Stimulated activated CD4-positive, alpha-beta T cell treated with anti-CD3 and anti-CD28 coated beads, Interleukin-15, amount 100 ng/mL, for 48 hours (primary cell): ENCODE measurements at regions not wholly inside any gene's neighbourhood (a gene's known extent, or its start where the extent isn't known, plus 50 kb on each side); places are given as distances from the start of the nearest gene placed in this dataset.

Experiments used
- DNase-seq, 2 donors: peaks; one replicate each; pipeline ENCODE4 v3.0.0-alpha.2; 2020; ENCODE audit warnings: low read depth in 2 of 2

DNA sequence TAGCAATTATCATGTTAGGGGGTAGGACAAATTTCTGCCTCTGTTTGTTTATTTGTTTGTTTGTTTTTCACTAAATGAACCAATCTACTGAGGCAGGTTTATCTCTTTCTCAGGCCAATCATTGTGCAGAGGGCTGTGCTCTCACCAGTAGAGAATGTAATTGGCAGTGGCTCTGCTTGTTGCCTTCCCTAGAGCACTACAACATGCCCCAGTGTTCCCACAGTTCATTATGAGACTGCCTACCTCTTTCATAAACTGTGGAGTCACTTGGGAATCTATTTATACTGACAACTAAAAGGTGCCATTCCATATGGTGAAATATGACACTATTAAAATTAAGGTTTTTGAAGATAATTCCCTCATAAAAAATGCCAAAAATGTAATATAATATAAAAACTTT is 196.3 kb upstream of the ALCAM start:
- DNase-seq = no peak

DNA sequence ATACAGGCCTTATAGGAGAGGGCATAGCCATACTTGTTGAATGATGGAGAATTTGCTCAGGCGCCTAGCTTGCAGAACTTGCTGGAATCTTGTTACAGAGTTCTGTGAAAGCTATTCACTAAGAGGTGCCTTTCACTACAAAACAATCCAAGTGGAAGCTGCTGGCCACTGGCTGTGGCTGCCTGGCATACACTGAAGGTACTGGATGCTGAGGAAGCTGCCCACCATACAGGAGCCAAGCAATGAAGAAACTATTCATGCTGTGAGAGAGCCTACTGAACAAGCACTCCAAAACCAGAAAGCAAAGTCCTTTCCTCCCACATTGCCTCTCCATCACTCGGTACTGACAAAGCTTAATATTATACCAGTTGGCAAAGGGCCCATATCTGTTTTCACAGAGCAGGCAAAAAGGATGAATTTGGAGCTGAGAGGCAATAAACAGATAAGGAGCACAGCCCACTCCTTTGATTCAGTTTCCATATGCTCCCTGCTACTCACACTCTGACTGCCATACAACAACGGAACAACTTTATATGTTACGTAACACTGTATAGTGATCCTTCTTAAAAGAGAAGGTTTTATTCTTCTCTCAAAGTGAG is 192.6 kb upstream of the ALCAM start:
- no peak for DNase-seq

DNA sequence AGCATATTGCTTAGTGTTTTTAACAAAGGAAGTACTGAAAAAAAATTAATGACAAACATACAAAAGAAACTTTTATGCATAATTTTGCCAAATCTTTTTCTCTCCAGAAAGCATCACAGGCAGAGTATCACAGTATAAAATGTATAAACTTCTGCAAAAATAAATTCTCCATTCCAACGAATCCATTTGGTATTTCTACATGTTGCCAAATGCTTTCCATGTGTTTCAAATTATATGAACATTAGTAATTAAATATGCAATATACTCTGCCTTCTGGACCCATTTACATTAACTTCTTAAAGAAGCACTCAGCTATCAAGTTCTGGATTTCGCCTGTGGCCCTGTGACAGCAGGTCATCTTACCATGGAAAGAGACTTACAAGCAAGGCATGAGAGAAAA is 189.1 kb upstream of the ALCAM start:
- no peak for DNase-seq

- no peak for DNase-seq
These were observed 179.4 kb upstream of the ALCAM start for GRCh38 chr3:105187344-105187743.

GRCh38 chr3:105195260-105195659 is 171.4 kb upstream of the ALCAM start:
- no peak for DNase-seq

- no peak for DNase-seq
These were observed 168.8 kb upstream of the ALCAM start for GRCh38 chr3:105197863-105198262.

- no peak for DNase-seq
These were observed 167.5 kb upstream of the ALCAM start for GRCh38 chr3:105199217-105199616.

DNA sequence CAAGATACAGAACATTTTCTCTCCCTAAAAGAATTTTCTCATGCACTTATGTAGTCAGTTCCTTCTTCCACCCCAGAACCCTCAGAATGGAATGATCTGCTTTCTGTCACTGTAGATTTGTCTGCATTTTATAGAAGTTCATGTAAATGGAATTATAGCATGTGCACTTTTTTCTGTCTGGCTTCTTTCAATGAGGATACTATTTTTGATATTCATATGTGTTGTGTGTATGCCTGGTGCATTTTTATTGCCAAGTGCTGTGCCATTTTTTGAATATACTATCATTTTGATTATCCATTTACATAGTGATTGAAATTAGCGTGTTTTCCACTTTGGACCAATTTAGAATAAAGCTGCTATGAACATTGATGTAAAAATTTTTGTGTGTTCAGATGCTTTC is 156.6 kb upstream of the ALCAM start:
- DNase-seq = no peak

GRCh38 chr3:105214590-105214989 is 152.1 kb upstream of the ALCAM start:
- DNase-seq = no peak

DNA sequence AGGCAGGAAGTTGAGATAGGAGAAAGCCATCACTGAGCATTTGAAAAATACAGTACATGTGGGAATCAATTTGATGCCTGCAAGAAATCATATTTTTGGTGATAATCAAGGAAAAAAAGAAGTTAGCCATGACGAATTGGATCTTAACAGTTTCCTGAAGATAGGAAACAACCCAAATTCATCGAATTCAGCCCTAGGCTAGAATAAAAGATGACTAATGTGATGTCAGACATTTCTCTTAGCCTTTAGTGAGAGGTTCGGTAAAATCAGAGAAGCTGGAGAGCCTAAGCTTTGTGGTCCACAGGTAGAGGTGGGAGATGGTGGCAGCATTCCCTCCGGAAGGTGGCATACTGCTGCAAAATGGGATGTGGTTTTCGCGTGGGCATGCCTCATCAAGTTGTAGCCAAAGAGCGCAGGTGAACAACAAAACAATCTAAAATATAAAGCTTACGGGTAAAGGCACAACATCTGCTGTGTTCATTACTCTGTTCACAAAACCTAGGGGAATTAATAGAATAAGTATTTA is 144.1 kb upstream of the ALCAM start:
- no peak for DNase-seq

- no peak for DNase-seq
These were observed 142.9 kb upstream of the ALCAM start for GRCh38 chr3:105223815-105224214.

GRCh38 chr3:105228696-105229095 is 138.0 kb upstream of the ALCAM start:
- DNase-seq = no peak

- DNase-seq = no peak
These were observed 134.2 kb upstream of the ALCAM start for GRCh38 chr3:105232553-105232952.

GRCh38 chr3:105233010-105233409 is 133.7 kb upstream of the ALCAM start:
- no peak for DNase-seq

- no peak for DNase-seq
These were observed 131.5 kb upstream of the ALCAM start for GRCh38 chr3:105235221-105235620.

GRCh38 chr3:105235785-105236184 is 130.9 kb upstream of the ALCAM start:
- DNase-seq = no peak

DNA sequence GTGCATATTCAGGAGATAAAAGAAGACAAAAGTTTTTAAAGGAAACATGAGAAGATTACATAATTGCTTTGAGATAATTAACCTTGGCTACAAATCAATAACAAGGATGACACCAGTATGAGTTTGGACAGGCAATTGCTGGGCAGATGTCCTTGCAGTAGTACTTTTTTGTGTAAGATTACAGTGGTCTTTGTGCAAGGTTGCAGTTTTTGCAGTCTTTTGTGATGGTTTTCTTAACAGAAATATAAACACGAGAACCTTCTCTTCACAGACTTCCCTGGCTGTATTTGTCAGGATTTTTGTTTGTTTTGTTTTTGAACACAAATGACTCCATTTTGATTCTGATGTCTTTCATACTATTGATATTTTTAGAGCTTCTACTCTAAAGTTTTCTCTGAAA is 128.3 kb upstream of the ALCAM start:
- DNase-seq = no peak

GRCh38 chr3:105243076-105243475 is 123.6 kb upstream of the ALCAM start:
- no peak for DNase-seq

DNA sequence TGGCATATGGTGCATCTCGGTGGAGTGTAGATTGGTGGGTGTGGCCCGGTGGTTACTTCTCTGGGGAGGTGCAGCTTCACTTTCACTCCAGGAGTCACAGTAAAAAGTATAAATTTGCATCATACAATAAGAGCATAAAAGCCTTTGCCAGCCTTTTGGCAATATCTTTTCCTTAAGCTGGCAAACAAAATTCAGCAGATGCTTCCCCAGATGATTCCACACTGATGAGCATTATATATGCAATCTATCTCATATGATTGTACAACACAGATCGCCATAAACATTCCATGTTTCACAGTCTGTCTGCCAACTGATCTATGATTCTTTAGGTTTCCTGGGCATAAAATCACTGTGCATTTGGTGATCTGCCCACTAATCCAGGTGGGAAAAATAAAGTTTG is 120.2 kb upstream of the ALCAM start:
- DNase-seq = no peak

- no peak for DNase-seq
These were observed 113.5 kb upstream of the ALCAM start for GRCh38 chr3:105253225-105253624.

DNA sequence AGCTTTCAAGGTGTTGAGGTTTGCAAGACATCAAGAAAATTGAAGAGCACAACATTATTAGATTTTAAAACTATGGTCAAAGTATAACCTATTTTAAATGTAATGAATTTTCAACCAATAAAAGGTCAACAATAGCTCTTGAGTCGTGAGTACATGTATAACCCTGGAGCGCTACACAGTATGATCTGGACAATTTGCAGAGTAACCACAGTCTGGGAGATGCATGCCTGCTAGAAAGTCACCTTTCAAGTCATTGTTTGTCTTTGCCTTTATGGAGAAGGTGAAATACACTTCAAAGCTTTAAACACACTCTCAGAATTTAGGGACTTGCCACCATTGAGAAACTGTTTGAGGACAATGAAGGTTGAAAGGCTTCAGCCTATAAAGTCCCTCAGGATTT is 112.6 kb upstream of the ALCAM start:
- DNase-seq = no peak

- no peak for DNase-seq
These were observed 111.4 kb upstream of the ALCAM start for GRCh38 chr3:105255350-105255749.

GRCh38 chr3:105259496-105259895 is 107.2 kb upstream of the ALCAM start:
- no peak for DNase-seq

- DNase-seq = no peak
These were observed 106.3 kb upstream of the ALCAM start for GRCh38 chr3:105260385-105260784.
